PC-3 (cell line): ENCODE measurements at regions not wholly inside any gene's neighbourhood (a gene's known extent, or its start where the extent isn't known, plus 50 kb on each side); places are given as distances from the start of the nearest gene placed in this dataset.

ENCODE experiments used
- ATAC-seq: fragments of 200-7000 bp; cut with Tn5 transposase; 2 replicates; pipeline ENCODE4 v1.9.1; 2020; ENCODE audit warnings: mild to moderate bottlenecking, moderate library complexity
- BruUV-seq: library from RNA; stranded (reverse); fragments of 400-500 nt; replicated peaks from 2 replicates; lab custom pipeline; 2021; lab: Mats Ljungman, UMichigan
- CTCF ChIA-PET: fragments of 300-600 bp; sonication (Branson Sonifier 250); formaldehyde crosslinking; loops from one replicate; lab custom pipeline; 2022; ENCODE audit warnings: antibody characterized with exemption; lab: Charles Lee
- POLR2A ChIA-PET: fragments of 300-600 bp; sonication (Branson Sonifier 250); formaldehyde crosslinking; loops from one replicate; lab custom pipeline; 2022; ENCODE audit warnings: antibody characterized with exemption; ENCODE audit not compliant: unreplicated experiment; lab: Charles Lee
- DNase-seq: peaks from one replicate; pipeline ENCODE4 v3.0.0-alpha.2; 2015
- H2AFZ ChIP-seq: fragments of 300-600 bp; sonication (generic); 2 replicates; pipeline ENCODE4 v1.6.0; 2016; ENCODE audit warnings: antibody characterized with exemption, low read length
- H3F3A ChIP-seq: fragments of 300-600 bp; sonication (generic); one replicate; pipeline ENCODE4 v1.6.0; 2017; ENCODE audit warnings: antibody characterized with exemption, low read length, control low read depth, mild to moderate bottlenecking; ENCODE audit not compliant: unreplicated experiment
- H3K27ac ChIP-seq: fragments of 300-600 bp; sonication (generic); 2 replicates; pipeline ENCODE4 v1.5.1; 2016; ENCODE audit warnings: mild to moderate bottlenecking, low read length
- H3K27me3 ChIP-seq: fragments of 300-600 bp; sonication (generic); 2 replicates; pipeline ENCODE4 v1.6.1; 2016; ENCODE audit warnings: low read length, mixed read lengths
- H3K36me3 ChIP-seq: fragments of 300-600 bp; sonication (generic); 2 replicates; pipeline ENCODE4 v1.6.1; 2016; ENCODE audit warnings: low read depth, mixed run types, low read length, mixed read lengths
- H3K4me1 ChIP-seq: fragments of 300-600 bp; sonication (generic); 2 replicates; pipeline ENCODE4 v1.5.1; 2016; ENCODE audit warnings: low read length; ENCODE audit not compliant: insufficient read depth
- H3K4me2 ChIP-seq: fragments of 300-600 bp; sonication (generic); 2 replicates; pipeline ENCODE4 v1.6.0; 2016; ENCODE audit warnings: low read length
- H3K4me3 ChIP-seq: fragments of 300-600 bp; sonication (generic); 2 replicates; pipeline ENCODE4 v1.5.1; 2016; ENCODE audit warnings: mild to moderate bottlenecking, low read length, mixed read lengths
- H3K79me2 ChIP-seq: fragments of 300-600 bp; sonication (generic); 2 replicates; pipeline ENCODE4 v1.6.1; 2017; ENCODE audit warnings: low read length, mixed read lengths
- H3K9ac ChIP-seq: fragments of 300-600 bp; sonication (generic); 2 replicates; pipeline ENCODE4 v1.6.0; 2016; ENCODE audit warnings: mild to moderate bottlenecking, low read length
- H3K9me2 ChIP-seq: fragments of 300-600 bp; sonication (generic); replicated peaks from 2 replicates; pipeline ENCODE4 v1.6.1; 2016; ENCODE audit warnings: mixed run types, low read length, mixed read lengths
- H3K9me3 ChIP-seq: fragments of 300-600 bp; sonication (generic); 2 replicates; pipeline ENCODE4 v1.6.1; 2016; ENCODE audit warnings: low read length, mixed read lengths
- H4K20me1 ChIP-seq: fragments of 300-600 bp; sonication (generic); 2 replicates; pipeline ENCODE4 v1.6.1; 2016; ENCODE audit warnings: low read length, mixed read lengths
- EZH2 ChIP-seq: fragments of 300-600 bp; sonication (generic); IDR thresholded peaks from one replicate; pipeline ENCODE4 v1.6.1; 2017; ENCODE audit warnings: antibody characterized with exemption, mild to moderate bottlenecking, low read length; ENCODE audit not compliant: unreplicated experiment
- EZH2phosphoT487 ChIP-seq: fragments of 300-600 bp; sonication (generic); IDR thresholded peaks from 2 replicates; pipeline ENCODE4 v1.6.1; 2018; ENCODE audit warnings: mild to moderate bottlenecking, antibody characterized with exemption, low read length, borderline replicate concordance
- intact Hi-C: fragments of 100-400 bp; cut with micrococcal nuclease; formaldehyde crosslinking; loops from 2 replicates; pipeline ENCODE4 v1.9.0; 2023
- TF ChIP-seq, protein P1 (sequence below): fragments of 300-600 bp; sonication (generic); conservative IDR thresholded peaks from 2 replicates; pipeline ENCODE4 v1.5.1; 2017; ENCODE audit warnings: antibody characterized with exemption, low read depth, mild to moderate bottlenecking, low read length

DNA sequence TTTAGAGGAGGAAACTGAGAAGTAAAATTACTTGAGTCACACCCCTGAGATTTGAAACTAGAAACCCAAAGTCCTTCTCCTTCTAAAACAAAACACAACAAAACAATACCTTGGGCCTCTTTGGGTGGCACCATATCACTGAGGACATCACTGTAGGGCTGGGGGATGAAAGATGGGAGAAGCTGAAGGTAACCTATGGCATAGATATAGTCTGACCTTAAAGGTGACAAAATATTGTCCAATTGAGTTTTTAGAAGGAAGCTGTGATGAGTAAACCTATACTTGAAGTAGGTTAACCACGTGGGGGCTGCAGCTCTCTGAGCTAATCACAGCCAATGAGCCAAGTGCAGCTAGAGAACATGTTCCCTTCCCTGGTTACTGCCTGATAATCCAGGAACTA, 167.4 kb upstream of the CD180 start:
- Histone ChIP-seq H2AFZ (no peak overlapping the region), H3K9me2 (no peaks in the 10 kb centered on the region), H3K27ac (no peak overlapping the region), H3K4me2 (no peak overlapping the region), H3K9ac (no peak overlapping the region), H3K4me1 (no peaks in the 10 kb centered on the region), H3K36me3 (no peaks in the 10 kb centered on the region), H4K20me1 (no peaks in the 10 kb centered on the region), H3K79me2 (no peaks in the 10 kb centered on the region), H3K9me3 (no peaks in the 10 kb centered on the region), H3K27me3 (no peaks in the 10 kb centered on the region; the same call in 1 of the 2 replicates), H3K4me3 (no peak overlapping the region), H3F3A (no peaks in the 10 kb centered on the region)
- ATAC-seq (no peak), DNase-seq (no peak)
- ChIA-PET POLR2A (no interaction called here), CTCF (no interaction called here)
- intact Hi-C loops = no loop called here
- no TSS peak for BruUV-seq
- TF ChIP-seq EZH2 (no peak), EZH2phosphoT487 (no peak)
- TF ChIP-seq, protein P1, sequence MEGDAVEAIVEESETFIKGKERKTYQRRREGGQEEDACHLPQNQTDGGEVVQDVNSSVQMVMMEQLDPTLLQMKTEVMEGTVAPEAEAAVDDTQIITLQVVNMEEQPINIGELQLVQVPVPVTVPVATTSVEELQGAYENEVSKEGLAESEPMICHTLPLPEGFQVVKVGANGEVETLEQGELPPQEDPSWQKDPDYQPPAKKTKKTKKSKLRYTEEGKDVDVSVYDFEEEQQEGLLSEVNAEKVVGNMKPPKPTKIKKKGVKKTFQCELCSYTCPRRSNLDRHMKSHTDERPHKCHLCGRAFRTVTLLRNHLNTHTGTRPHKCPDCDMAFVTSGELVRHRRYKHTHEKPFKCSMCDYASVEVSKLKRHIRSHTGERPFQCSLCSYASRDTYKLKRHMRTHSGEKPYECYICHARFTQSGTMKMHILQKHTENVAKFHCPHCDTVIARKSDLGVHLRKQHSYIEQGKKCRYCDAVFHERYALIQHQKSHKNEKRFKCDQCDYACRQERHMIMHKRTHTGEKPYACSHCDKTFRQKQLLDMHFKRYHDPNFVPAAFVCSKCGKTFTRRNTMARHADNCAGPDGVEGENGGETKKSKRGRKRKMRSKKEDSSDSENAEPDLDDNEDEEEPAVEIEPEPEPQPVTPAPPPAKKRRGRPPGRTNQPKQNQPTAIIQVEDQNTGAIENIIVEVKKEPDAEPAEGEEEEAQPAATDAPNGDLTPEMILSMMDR = no peak

DNA sequence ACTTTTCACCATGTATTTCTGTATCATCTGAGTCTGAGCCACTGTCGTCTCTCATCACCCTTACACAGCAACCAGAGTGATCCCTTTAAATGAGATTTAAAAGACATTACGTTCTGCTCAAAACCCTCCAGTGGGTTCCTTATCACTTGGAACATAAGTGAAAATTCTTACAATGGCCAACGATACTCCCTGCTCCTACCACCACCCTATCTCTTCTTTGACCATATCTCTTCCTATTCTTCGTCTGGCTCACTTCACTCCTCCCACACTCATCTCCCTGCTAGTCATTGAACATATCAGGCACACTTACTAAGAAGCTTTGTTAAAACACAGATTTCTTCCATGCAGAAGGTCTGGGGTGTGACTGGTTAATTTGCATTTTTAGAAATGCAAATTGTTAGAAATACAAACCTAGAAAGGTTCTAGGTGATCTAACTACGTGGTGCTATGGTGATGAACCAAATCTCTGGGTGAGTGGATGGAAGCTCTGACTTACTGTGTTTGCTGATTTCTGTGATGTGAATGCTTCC, 166.6 kb upstream of the CD180 start:
- no peaks in the 10 kb centered on the region for H3K79me2 ChIP-seq
- intact Hi-C loops = no loop called here
- ATAC-seq (no peak), DNase-seq (no peak)
- ChIA-PET CTCF (no interaction called here), POLR2A (no interaction called here)
- H3K9me2 ChIP-seq = no peaks in the 10 kb centered on the region
- H3K27me3 ChIP-seq = no peaks in the 10 kb centered on the region; the same call in 1 of the 2 replicates
- no peak overlapping the region for H3K9ac ChIP-seq
- H2AFZ ChIP-seq = no peak overlapping the region
- no peak overlapping the region for H3K4me3 ChIP-seq
- H3K36me3 ChIP-seq = no peaks in the 10 kb centered on the region
- no TSS peak for BruUV-seq
- H4K20me1 ChIP-seq = no peaks in the 10 kb centered on the region
- TF ChIP-seq, protein P1 = no peak
- TF ChIP-seq EZH2 (no peak), EZH2phosphoT487 (no peak)
- no peaks in the 10 kb centered on the region for H3K4me1 ChIP-seq
- no peak overlapping the region for H3K27ac ChIP-seq
- H3K4me2 ChIP-seq = no peak overlapping the region
- H3K9me3 ChIP-seq = no peaks in the 10 kb centered on the region
- H3F3A ChIP-seq = no peaks in the 10 kb centered on the region

DNA sequence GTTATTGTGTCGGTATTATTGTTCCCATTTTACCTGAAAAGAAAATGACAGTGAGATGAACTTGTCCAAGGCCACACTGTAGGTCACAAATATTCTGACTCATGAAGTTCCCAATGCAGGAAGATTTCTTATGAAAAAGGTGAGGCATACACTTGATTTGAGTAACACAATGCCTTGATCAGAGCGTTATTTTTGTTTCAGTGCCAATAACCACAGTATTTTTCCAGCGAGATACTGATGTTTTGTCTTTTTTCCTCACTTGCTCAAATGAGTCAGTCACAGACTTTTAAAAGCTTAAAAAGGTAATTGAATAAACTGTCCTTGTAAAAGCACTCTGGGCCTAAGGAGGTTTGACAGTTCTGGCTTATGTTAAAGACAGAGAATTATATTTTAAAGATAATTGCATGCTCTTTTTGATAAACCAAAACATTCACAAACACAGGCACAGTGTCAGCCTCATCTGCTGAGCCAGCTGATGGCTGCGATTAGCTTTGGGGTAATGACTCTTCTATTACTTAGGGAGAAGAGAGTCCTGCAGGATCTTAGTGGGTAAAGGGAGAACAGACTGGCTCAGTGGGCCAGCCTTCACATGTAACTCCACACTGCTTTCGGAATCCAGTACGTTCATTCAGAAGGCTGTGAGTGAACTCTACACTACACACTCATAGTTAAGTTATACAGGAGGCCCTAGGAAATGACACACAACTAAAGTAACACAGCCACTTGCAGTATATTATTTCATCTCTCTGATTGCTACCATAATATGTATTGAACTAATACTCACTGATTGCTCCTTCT, 165.5 kb upstream of the CD180 start:
- Histone ChIP-seq H3K27me3 (no peaks in the 10 kb centered on the region; the same call in 1 of the 2 replicates), H3K4me3 (no peak overlapping the region), H3K36me3 (no peaks in the 10 kb centered on the region), H3K4me2 (no peak overlapping the region), H3K9me2 (no peaks in the 10 kb centered on the region), H3K9me3 (no peaks in the 10 kb centered on the region), H2AFZ (no peak overlapping the region), H4K20me1 (no peaks in the 10 kb centered on the region), H3K79me2 (no peaks in the 10 kb centered on the region), H3F3A (no peaks in the 10 kb centered on the region), H3K4me1 (no peaks in the 10 kb centered on the region), H3K27ac (no peak overlapping the region), H3K9ac (no peak overlapping the region)
- TF ChIP-seq EZH2 (no peak), EZH2phosphoT487 (no peak)
- TF ChIP-seq, protein P1 = no peak
- DNase-seq (no peak), ATAC-seq (no peak)
- POLR2A ChIA-PET = no interaction called here
- BruUV-seq = no TSS peak
- CTCF ChIA-PET = no interaction called here
- intact Hi-C loops = no loop called here
